Medulla oblongata (tissue), 1 donor: ENCODE measurements at regions not wholly inside any gene's neighbourhood (a gene's known extent, or its start where the extent isn't known, plus 50 kb on each side); places are given as distances from the start of the nearest gene placed in this dataset.
"Not testable (repeated sequence)": the region's sequence is repeated elsewhere in the genome, so short reads cannot be mapped to it uniquely, and the experiment has no call there.

Source experiments
- DNase-seq: peaks from one replicate; pipeline ENCODE4 v3.0.0-alpha.2; 2015; ENCODE audit errors: extremely low spot score

DNA sequence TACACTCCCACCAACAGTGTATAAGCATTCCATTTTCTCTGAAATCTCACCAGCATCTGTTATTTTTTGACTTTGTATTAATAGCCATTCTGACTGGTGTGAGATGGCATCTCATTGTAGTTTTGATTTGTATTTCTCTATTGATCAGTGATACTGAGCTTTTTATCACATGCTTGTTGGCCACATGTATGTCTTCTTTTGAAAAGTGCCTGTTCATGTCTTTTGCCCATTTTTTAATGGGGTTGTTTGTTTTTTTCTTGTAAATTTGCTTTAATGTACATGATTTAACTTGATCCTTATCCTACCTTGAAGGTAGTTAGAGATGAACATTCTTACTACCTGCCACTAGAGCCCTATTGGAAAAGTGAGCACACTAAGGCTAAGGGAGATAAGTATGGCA, 151.2 kb upstream of the KIF2A start:
- no peak for DNase-seq

GRCh38 chr5:62155988-62156387, 150.0 kb upstream of the KIF2A start:
- DNase-seq, result no peak

DNA sequence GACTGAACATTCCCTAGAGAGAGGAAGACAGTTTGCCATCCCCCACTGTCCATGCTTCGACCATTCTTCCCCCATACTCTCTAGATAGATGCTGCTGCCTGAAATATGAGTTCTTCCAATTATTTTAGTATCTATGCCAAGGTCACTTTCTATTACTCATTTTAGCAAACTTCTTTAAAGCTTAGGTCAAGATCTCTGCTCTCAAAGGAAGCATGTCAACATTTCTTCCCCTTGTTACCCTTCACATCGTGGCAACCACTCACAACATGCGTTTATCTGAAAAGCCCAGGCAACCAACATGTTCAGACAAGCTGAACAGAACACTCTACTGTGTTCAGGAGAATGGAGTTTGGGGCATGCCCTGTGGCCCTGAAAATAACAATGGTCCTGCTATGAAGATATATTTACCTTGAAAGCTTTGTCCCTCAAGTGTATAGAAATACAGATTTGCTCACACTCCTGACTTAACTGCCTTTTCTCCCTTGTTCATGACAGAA, 138.4 kb upstream of the KIF2A start:
- no peak for DNase-seq

DNA sequence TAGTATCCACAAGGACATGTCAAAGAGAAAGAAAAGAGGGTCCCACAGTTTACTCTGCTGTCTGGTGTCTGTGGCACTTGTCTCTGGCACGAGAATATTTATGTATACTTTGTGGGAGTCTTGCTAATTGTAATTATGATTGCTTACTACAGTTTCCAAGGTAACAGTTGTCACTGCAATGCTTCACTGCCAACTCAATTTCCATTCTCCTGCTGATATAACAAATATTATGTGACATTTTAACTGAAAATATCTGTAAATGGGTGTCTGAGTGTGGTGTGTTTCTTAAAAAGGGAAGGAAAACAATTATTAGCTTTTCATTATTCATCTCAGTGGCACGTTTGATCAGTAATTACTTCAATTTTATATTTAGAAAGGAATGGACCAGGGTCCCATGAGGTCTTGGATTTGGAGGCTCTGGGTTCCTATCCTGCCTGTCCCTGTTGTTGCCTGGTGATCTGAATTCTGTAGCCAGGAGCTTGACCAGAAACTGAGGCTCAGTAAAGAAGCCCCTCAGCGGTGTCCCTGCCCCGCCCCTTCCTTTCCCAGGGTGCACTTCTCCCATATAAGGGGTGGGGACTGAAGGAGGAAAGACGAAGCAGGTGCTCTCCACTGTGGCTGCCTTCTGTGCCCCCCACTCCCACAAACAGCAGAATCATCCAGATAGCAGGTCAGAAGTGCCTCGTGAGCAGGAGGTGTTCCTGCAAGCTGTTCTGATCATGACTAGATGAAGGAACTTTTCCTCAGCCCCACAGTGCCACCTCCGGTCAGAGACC, 137.3 kb upstream of the KIF2A start:
- DNase-seq, result no peak

DNA sequence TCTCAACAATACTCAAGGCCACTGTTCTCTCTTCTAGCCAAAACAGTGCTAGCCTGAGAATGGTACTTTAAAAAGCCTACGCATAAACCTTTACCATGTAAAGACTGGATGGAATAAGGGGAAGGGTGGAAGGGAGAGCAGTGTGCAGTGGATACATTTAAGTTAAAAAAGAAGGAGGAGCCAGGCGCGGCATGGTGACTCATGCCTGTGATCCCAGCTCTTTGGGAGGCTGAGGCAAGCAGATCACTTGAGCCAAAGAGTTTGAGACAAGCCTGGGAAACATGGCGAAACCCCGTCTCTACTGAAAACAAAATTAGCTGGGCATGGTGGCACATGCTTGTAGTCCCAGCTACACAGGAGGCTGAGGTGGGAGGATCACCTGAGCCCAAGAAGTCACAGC, 127.7 kb upstream of the KIF2A start:
- no peak for DNase-seq

- DNase-seq, result no peak
These were observed 123.2 kb upstream of the KIF2A start for GRCh38 chr5:62182802-62183201.

DNA sequence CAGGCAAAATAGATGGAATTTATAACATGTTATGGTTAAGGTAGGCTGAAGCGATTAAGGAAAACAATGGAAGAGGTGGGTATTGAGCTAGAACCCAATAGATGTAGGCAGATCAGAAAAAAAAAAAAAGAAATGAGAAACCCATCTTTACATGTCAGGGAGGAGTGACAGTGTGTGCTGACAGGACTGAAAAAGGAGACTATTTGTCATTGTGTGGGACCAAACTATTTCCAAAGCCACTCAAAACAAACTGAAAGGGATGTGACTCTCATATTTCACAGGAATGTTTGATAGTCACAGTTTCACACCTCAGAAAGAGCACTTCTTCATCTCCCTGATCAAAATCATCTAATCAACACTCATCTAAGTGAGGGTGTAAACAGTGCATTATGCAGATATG, 122.3 kb upstream of the KIF2A start:
- no peak for DNase-seq

- DNase-seq, result no peak
These were observed 121.6 kb upstream of the KIF2A start for GRCh38 chr5:62184444-62184843.

GRCh38 chr5:62190173-62190572, 115.8 kb upstream of the KIF2A start:
- no peak for DNase-seq

GRCh38 chr5:62190931-62191330, 115.1 kb upstream of the KIF2A start:
- no peak for DNase-seq

DNA sequence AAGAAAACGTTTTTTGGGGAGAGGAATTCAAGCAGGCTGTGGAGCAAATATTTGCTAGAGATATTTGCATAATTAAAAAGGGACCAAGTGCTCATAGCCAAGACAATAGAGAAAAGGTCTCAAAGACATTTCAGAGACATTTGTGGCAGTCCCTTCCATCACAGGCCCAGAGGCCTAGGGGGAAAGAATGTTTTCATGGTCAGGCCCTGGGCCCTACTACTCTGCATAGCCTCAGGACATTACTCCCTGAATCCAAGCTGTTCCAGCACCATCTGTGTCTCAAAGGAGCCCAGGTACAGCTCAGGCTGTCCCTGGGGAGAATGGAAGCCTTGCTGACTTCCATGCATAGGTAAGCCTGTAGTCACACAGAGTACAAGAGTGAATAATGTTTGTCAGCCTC, 113.0 kb upstream of the KIF2A start:
- DNase-seq, result no peak

GRCh38 chr5:62196532-62196931, 109.5 kb upstream of the KIF2A start:
- not testable (repeated sequence) for DNase-seq

DNA sequence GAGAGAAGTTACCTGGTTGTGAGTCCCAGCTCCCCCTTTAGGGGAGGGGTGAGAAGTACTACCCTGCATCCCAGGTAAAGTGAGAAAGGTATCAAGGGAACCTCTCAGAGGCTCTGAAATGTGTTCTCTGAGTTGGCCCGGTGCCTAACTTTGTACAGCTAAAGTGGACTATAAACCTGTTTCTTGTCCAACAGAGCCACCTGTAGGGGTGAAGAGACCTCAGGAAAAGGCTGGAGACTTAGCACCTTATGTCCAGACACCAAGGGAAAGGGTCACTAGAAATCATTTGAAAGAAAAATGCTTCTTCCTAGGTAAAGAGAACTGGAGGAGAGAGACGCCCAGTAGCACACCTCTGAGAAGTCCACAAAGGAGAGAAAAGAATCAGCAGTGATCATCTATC, 108.3 kb upstream of the KIF2A start:
- no peak for DNase-seq

GRCh38 chr5:62198421-62198820, 107.6 kb upstream of the KIF2A start:
- DNase-seq, result no peak

DNA sequence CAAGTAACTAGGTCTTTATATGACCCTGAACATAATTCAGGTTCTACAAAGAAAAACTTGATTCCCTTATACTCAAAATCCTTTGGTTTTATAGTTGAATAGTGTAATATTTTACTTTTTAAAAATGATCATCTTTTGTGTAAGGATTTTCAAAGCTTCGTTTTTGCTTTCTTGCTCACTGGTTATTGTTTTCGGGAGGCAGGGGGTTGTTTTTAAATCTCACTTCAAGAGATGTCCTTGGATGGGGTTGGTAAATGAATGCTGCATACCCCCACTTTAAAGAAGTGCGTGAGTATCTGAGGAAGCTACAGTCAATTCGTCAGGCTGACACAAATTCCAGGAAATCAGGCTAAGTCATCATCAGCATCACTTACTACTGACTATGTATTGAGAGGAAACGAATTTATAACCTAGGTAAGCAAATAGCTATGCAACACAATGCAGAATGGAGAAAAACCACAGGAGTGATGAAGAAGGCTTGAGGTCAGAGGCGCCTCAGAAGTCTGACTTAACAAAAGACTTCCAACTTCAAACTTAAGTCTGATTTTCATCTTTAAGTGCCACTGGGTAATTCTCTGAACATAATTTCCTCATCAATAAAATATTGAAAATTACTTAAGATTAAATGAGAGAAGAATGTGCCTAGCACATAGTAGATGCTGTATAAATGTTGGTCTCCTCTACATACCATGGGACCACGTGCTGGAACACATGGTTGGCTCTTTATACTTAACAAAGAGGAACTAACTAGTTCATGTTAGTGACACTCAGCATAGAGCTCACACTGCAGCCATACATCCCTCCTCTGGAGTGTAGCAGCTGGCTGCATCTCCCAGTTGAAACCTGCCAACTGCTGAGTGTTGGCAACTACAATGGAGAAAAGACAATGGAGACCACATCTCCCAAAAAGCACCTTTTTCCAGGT, 106.0 kb upstream of the KIF2A start:
- DNase-seq, result no peak

DNA sequence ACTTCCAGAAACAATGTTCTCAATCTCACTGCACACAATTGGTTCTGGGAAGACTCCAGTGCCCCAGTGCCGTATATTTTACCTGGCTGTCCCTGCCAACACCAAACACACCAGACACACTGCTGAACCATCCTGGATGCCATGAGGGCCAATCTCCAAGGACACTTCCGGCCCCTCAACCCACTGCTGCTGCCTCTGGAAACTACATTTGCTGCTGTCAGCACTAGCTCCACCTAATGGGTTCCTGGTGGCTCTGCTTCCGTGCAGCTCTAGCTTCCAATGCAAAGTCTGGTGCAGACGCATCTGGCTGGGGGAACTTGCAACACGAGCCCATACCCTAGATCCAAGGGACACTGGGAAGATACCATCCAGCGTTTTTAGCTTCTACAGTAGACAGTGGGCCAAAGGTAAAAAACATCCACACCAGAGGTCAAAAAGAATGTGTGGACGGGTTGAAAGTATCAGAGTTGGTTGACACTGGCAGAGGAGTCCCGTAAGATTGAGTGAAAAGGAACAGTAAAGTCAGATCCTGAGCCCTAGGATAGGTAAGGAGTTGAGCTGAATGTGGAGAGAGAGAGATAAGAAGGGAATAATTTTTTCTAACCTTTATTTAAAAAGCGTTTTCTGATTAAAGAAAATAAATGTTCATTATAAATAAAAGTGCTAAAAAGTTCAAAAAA, 99.7 kb upstream of the KIF2A start:
- peak; percentile 39 for DNase-seq

DNA sequence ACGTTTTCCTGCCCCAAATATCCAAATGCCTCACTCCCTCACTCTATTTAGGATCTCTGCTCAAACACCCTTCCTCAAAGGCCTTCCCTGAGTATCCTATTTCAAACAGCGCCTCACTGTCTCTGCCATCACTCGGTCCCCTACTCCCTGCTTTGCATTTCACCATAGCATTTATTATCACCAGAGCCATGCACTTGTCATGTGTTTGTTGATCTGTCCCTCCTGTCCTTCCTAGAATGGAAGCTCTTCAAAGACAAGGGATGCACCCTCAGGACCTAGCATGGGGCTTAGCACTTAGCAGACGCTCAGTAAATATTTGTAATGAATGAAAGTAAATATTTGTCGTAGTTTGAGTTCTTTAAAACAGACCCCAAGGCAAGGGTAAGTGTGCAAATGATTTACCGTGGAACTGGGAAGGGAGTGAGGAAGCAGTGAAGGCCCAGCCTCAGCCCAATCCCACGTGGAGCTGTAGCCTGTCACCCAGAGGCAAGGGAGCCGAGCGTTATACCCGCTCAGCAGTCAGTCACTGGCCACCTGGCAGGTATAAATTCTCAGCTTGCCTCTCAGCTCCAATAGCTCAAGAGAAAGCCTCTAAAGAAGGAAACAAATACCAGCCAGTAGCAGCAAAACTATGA, 97.7 kb upstream of the KIF2A start:
- no peak for DNase-seq

GRCh38 chr5:62211405-62211804, 94.6 kb upstream of the KIF2A start:
- no peak for DNase-seq

DNA sequence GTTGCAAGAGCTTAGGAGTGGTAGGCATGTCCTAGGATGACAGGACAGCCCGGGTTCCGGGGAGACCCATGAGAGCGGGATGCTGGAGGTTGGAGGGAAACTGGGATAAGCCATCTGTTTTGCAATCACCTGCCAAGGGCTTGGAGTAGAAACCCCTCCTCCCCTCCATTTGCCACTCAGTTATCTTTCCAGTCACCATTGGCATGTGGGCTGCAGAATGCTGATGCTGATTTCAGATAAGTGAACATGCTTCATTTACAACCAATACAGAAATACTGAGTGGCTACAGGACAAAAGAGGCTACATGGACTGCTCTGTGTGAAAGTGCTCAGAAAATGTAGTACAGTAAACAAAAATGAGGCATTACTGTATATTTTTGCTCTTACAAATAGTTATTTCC, 93.4 kb upstream of the KIF2A start:
- DNase-seq, result no peak

DNA sequence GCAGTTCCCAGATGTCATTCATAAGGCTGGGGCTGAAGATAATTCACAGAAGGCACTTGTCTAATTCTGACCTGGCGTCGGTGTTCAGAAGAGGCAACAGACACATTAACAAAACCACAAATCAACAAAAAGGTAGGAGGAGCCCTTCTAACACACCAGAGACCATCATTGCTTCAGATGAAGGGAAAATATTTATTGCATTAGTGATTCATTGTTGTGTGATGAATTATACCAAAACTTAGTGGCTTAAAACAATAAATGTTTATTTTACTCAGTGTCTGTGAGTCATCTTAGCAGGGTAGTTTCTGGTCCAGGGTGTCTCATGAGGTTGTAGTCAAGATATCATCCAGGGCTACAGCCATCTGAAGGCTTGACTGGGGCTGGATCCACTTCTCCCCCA, 91.3 kb upstream of the KIF2A start:
- no peak for DNase-seq

- DNase-seq, result not testable (repeated sequence)
These were observed 89.4 kb upstream of the KIF2A start for GRCh38 chr5:62216603-62217002.

GRCh38 chr5:62217095-62217494, 88.9 kb upstream of the KIF2A start:
- not testable (repeated sequence) for DNase-seq
